ENCODE measurements at regions not wholly inside any gene's neighbourhood (a gene's known extent, or its start where the extent isn't known, plus 50 kb on each side); places are given as distances from the start of the nearest gene placed in this dataset.

DNA sequence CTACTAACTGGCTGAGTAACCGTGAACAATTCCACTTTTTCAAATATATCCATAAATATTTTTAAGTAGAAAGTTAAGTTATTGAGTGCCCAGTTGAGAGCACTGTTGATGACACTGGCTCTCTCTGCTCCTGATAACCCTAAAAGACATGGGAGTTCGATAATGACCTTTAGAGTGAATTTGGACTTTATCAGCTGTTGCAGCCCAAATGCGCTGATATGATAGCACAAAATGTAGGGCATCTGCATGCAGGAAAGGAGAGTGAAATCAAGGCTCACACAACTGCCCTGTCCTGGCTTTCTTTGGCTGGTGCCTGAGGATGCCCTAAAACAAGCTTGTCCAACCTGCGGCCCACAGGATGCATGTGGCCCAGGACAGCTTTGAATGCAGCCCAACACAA, 60.0 kb upstream of the ALK start:
- CTCF ChIA-PET, result interaction anchor here (0.7 kb wide), 1 partner anchor 58 kb away, joined by 3 read pairs; no protein-coding TSS in a partner anchor
- BruUV-seq (replicated peaks), result no TSS peak

DNA sequence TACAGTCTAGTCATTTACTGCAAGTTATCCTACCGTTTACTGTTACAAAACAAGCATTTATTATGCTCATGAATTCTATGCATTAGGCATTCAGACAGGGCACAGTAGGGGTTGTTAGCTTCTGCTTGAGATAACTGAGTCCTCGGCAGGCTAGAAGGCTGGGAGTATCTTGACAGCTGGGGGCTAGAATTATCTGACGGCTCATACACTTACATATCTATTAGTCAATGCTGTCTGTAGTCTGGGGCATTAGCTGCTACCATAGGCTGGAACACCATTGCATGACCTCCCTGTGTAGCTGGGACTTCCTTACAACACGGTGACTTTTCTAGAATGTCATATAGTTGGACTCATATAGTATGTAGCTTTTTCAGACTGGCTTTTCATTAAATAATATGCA, 61.9 kb upstream of the ALK start:
- Histone ChIP-seq H3K4me1 (ENCODE audit: control insufficient read depth, extremely low read depth, insufficient read depth, low read length) (no peaks in the 10 kb centered on the region), H3K4me3 (replicated peaks in 1 of 3; ENCODE audit: insufficient read depth in 1 of 3, low read depth in 1 of 3, low read length in 3 of 3) (no peak overlapping the region), H3K9me3 (replicated peaks; ENCODE audit: control insufficient read depth, insufficient read depth, low read length) (peaks cover 2% of the 10 kb centered on the region), H2AFZ (ENCODE audit: low read depth, low read length) (no peak overlapping the region), H3K9ac (replicated peaks; ENCODE audit: extremely low read depth, insufficient read depth, low read length) (no peak overlapping the region), H3K36me3 (ENCODE audit: control insufficient read depth in 2 of 2, extremely low read depth in 1 of 2, insufficient read depth in 2 of 2, low read length in 2 of 2) (no peaks in the 10 kb centered on the region), H3K4me2 (ENCODE audit: insufficient read depth, low read length) (no peak overlapping the region), H3K9me1 (replicated peaks; ENCODE audit: control insufficient read depth, extremely low read depth, insufficient read depth, low read length) (no peaks in the 10 kb centered on the region), H3K79me2 (ENCODE audit: control insufficient read depth, insufficient read depth, low read length) (no peaks in the 10 kb centered on the region), H3K27ac (ENCODE audit: insufficient read depth, low read depth, low read length) (no peak overlapping the region), H3K27me3 (ENCODE audit: control insufficient read depth in 2 of 2, insufficient read depth in 2 of 2, low read length in 2 of 2) (no peaks in the 10 kb centered on the region), H4K20me1 (replicated peaks; ENCODE audit: control insufficient read depth, extremely low read depth, insufficient read depth, low read length) (no peaks in the 10 kb centered on the region)
- no peak for FAIRE-seq
- dilution Hi-C loops (cut with MboI; ENCODE audit: extremely low pct_ligation_motif_present, low sequenced_read_pairs) (no loop called here), intact Hi-C loops (cut with micrococcal nuclease) (no loop called here)
- ChIA-PET POLR2A (no interaction called here), CTCF (no interaction called here)
- TF ChIP-seq EZH2 (IDR thresholded peaks at IDR 0.05; ENCODE audit: borderline replicate concordance, low read depth, low read length, severe bottlenecking), result no peak
- no peak for TF ChIP-seq POLR2AphosphoS5 (IDR thresholded peaks at IDR 0.05; ENCODE audit: insufficient read depth, low read depth, low read length)
- TF ChIP-seq, protein P1, sequence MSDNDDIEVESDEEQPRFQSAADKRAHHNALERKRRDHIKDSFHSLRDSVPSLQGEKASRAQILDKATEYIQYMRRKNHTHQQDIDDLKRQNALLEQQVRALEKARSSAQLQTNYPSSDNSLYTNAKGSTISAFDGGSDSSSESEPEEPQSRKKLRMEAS (IDR thresholded peaks at IDR 0.05; ENCODE audit: insufficient read depth, insufficient read length), result no peak
- no peak for TF ChIP-seq FOS (IDR thresholded peaks at IDR 0.05; ENCODE audit: borderline replicate concordance, insufficient read depth, low read length)
- TF ChIP-seq, protein P2, sequence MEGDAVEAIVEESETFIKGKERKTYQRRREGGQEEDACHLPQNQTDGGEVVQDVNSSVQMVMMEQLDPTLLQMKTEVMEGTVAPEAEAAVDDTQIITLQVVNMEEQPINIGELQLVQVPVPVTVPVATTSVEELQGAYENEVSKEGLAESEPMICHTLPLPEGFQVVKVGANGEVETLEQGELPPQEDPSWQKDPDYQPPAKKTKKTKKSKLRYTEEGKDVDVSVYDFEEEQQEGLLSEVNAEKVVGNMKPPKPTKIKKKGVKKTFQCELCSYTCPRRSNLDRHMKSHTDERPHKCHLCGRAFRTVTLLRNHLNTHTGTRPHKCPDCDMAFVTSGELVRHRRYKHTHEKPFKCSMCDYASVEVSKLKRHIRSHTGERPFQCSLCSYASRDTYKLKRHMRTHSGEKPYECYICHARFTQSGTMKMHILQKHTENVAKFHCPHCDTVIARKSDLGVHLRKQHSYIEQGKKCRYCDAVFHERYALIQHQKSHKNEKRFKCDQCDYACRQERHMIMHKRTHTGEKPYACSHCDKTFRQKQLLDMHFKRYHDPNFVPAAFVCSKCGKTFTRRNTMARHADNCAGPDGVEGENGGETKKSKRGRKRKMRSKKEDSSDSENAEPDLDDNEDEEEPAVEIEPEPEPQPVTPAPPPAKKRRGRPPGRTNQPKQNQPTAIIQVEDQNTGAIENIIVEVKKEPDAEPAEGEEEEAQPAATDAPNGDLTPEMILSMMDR (IDR thresholded peaks at IDR 0.05; ENCODE audit: extremely low read depth in 1 of 2, insufficient read depth in 1 of 2, low read depth in 1 of 2, low read length in 2 of 2), result no peak
- no peak for TF ChIP-seq JUN (IDR thresholded peaks at IDR 0.05; ENCODE audit: borderline replicate concordance, insufficient read depth, insufficient read length, low read depth)
- no peak for TF ChIP-seq MYC (IDR thresholded peaks at IDR 0.05; ENCODE audit: low read depth, low read length)
- no peak for TF ChIP-seq POLR2A (IDR thresholded peaks at IDR 0.05; ENCODE audit: low read depth, low read length)
- no peak for TF ChIP-seq GATA2 (IDR thresholded peaks at IDR 0.05; ENCODE audit: insufficient read depth, insufficient read length, low read depth, low read length)
- no peak for DNase-seq (ENCODE audit: low read depth, low spot score)
- BruUV-seq (replicated peaks), result no TSS peak

More for the DNA sequence above, 60.0 kb upstream of the ALK start:
- H3K79me2 ChIP-seq (ENCODE audit: control insufficient read depth, insufficient read depth, low read length), result no peaks in the 10 kb centered on the region
- POLR2A ChIA-PET, result no interaction called here
- H4K20me1 ChIP-seq (replicated peaks; ENCODE audit: control insufficient read depth, extremely low read depth, insufficient read depth, low read length), result no peaks in the 10 kb centered on the region
- H2AFZ ChIP-seq (ENCODE audit: low read depth, low read length), result no peak overlapping the region
- no peaks in the 10 kb centered on the region for H3K4me1 ChIP-seq (ENCODE audit: control insufficient read depth, extremely low read depth, insufficient read depth, low read length)
- intact Hi-C loops (cut with micrococcal nuclease) (no loop called here), dilution Hi-C loops (cut with MboI; ENCODE audit: extremely low pct_ligation_motif_present, low sequenced_read_pairs) (no loop called here)
- no peaks in the 10 kb centered on the region for H3K27me3 ChIP-seq (ENCODE audit: control insufficient read depth in 2 of 2, insufficient read depth in 2 of 2, low read length in 2 of 2)
- no peak overlapping the region for H3K9ac ChIP-seq (replicated peaks; ENCODE audit: extremely low read depth, insufficient read depth, low read length)
- H3K4me2 ChIP-seq (ENCODE audit: insufficient read depth, low read length), result no peak overlapping the region
- H3K36me3 ChIP-seq (ENCODE audit: control insufficient read depth in 2 of 2, extremely low read depth in 1 of 2, insufficient read depth in 2 of 2, low read length in 2 of 2), result no peaks in the 10 kb centered on the region
- peaks cover 2% of the 10 kb centered on the region for H3K9me3 ChIP-seq (replicated peaks; ENCODE audit: control insufficient read depth, insufficient read depth, low read length)
- FAIRE-seq (no peak), DNase-seq (ENCODE audit: low read depth, low spot score) (no peak)
- no peak overlapping the region for H3K4me3 ChIP-seq (replicated peaks in 1 of 3; ENCODE audit: insufficient read depth in 1 of 3, low read depth in 1 of 3, low read length in 3 of 3)
- H3K9me1 ChIP-seq (replicated peaks; ENCODE audit: control insufficient read depth, extremely low read depth, insufficient read depth, low read length), result no peaks in the 10 kb centered on the region
- no peak overlapping the region for H3K27ac ChIP-seq (ENCODE audit: insufficient read depth, low read depth, low read length)
- TF ChIP-seq POLR2A (IDR thresholded peaks at IDR 0.05; ENCODE audit: low read depth, low read length) (no peak), MYC (IDR thresholded peaks at IDR 0.05; ENCODE audit: low read depth, low read length) (no peak), JUN (IDR thresholded peaks at IDR 0.05; ENCODE audit: borderline replicate concordance, insufficient read depth, insufficient read length, low read depth) (no peak)

All from endothelial cell of umbilical vein (primary cell).